IPS DF 19.7 (cell line): ENCODE measurements at regions not wholly inside any gene's neighbourhood (a gene's known extent, or its start where the extent isn't known, plus 50 kb on each side); places are given as distances from the start of the nearest gene placed in this dataset.

Experiments used
- DNase-seq: peaks from one replicate; pipeline ENCODE4 v3.0.0-alpha.2; 2013; ENCODE audit warnings: low read depth, low spot score

GRCh38 chr11:107221748-107222285, 203.5 kb upstream of the GUCY1A2 start:
- DNase-seq = no peak

- DNase-seq = no peak
Measured at GRCh38 chr11:107218123-107219013, 200.1 kb upstream of the GUCY1A2 start.

GRCh38 chr11:107217444-107217843, 199.2 kb upstream of the GUCY1A2 start:
- no peak for DNase-seq

- no peak for DNase-seq
Measured at GRCh38 chr11:107215010-107215409, 196.7 kb upstream of the GUCY1A2 start.

DNA sequence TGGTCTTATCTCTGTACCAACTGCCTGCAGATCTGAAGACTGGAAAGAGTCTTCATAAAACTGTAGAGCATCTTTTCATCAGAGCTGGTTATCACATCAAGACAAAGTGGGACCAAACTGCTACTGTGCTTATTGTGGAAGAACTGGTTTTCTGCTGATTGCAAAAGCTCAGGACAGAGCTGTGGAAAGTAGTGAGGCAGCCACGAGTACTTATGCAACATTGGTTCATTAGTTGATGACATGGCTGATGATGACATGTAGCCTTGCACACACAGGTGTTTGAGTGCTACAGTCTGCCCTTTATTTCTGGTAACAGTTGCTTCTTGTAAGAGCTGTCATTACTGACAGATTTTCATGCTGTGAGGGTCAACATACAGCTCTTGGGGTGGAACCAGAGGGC, 185.4 kb upstream of the GUCY1A2 start:
- no peak for DNase-seq

DNA sequence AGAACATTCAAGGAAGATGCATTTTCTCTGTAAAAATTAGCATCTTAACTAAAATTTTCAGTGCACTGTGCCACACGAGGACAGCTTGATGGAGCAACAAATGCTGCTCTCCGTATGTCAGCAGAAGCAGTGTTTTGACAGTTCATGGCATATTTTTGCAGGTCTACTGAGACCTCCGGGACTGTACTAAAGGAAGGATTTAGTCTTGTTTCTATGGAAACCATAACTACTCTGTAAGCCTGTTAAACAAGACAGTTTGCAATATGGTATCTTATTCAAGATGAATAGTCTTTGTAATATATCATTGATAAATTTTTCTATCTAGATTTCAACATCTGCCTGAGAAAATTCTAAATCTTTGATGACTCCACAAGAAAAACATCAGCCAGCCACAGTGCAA, 184.0 kb upstream of the GUCY1A2 start:
- no peak for DNase-seq

DNA sequence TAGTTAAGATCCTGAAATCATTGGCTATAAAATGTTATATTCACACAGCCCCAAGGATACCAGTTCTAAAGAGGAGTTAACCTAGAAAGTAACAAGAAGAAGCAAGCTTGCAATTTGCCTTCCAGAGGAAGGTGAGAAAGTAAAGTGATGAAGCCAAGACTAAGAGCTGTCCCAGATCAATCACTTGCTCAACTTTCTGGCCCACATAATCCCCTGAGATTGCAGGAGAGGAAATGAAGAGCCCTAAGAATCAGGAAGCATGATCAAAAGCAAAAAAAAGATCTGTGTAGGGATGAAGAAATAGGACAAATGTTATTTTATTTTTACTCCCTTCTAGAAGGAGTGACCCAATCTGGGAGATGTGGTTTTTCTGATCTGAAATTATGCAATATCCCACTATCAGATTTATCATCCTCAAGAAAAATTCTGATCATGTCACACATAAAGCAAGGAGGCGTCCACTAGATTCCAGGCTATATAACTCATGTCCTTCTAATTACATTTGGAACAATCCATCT, 180.3 kb upstream of the GUCY1A2 start:
- DNase-seq = no peak

- no peak for DNase-seq
Measured at GRCh38 chr11:107197932-107198331, 179.7 kb upstream of the GUCY1A2 start.

- no peak for DNase-seq
Measured at GRCh38 chr11:107196732-107197131, 178.5 kb upstream of the GUCY1A2 start.

- no peak for DNase-seq
Measured at GRCh38 chr11:107184986-107185385, 166.7 kb upstream of the GUCY1A2 start.

- no peak for DNase-seq
Measured at GRCh38 chr11:107183953-107184352, 165.7 kb upstream of the GUCY1A2 start.

DNA sequence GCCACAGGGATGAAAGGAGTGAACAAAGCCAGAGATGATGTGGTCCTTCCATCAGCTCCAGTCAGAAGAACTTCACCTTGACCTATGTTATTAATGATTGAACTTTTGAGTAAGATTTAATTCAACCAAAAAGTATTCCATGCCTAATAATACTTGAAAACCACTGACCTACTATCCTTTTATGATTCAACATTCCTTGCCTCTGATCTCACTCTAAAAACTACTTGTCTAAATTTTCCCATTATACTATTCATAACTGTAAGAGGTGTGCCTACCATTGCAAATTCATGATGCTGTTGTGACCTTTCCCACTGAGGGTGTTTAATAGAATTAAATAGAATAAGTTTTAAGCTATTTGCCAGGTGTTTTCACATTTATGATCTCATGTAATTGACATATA, 164.7 kb upstream of the GUCY1A2 start:
- DNase-seq = no peak

- DNase-seq = no peak
Measured at GRCh38 chr11:107180236-107180635, 162.0 kb upstream of the GUCY1A2 start.

DNA sequence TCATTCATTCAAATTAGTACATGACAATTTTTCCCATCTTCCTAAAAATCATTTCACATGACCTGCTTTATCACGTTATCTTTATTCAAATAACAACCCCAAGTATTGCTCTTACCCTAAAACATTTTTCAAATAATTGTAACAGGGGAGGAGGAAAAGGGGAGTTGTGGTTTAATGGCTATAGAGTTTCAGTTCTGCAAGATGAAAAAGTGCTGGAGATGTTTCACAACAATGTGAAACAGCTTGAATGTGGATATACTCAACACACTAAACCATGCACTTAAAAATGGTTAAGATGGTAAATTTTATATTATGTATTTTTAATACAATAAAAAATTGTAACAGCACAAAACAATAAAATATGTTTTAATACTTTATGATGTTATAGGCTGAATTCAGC, 161.6 kb upstream of the GUCY1A2 start:
- DNase-seq = no peak

- DNase-seq = no peak
Measured at GRCh38 chr11:107177106-107177477, 158.8 kb upstream of the GUCY1A2 start.

GRCh38 chr11:107176148-107177105, 158.2 kb upstream of the GUCY1A2 start:
- no peak for DNase-seq

GRCh38 chr11:107174856-107175255, 156.6 kb upstream of the GUCY1A2 start:
- no peak for DNase-seq

GRCh38 chr11:107172996-107173395, 154.7 kb upstream of the GUCY1A2 start:
- DNase-seq = no peak

DNA sequence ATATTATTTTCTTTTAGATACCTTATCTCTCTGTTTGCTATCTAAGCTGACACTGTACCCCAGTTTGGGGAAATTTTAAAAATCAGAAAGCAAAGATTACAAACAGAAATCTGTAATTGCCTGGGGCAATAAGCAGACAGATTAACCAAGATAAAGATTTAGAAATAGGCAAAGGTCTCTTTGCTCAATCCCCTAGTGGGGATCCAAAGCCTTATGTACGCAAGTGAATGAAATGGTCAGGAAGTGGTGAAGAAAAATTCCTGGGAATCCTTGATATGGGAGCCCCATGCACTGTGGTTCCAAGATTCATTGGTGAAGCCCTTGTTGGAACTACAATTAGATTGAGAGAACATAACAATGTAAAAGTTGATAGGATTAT, 139.5 kb upstream of the GUCY1A2 start:
- no peak for DNase-seq

DNA sequence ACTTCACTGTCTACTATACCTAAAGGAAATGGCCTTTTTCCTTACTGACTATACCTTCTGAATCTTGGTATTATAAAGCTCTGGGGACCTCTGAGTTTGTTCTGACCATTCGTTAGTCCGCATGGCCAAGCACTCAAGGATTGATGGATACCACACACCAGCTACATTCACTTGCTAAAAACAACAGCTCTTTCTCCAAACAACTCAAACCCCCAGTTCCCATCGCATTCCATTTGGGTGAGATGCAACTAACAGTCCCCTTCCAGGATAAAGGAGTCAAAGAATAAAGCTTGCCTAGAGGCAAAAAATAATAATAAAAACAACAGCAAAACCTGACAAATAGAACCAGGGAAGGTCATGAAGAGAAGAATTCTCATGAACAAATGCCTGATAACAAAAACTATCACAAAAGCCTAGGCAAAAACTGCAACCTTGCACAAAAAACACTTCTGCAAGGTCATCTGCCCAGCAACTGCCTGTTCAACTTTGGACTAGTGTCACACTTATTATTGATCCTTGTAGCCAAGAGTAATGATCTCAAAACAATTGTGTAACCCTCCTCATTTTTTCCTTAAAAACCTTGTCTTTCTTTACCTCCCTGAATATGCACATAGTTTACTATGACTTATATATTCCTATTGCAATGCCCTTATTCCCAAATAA, 139.0 kb upstream of the GUCY1A2 start:
- DNase-seq = peak; percentile 28

- DNase-seq = no peak
Measured at GRCh38 chr11:107151579-107151978, 133.3 kb upstream of the GUCY1A2 start.

DNA sequence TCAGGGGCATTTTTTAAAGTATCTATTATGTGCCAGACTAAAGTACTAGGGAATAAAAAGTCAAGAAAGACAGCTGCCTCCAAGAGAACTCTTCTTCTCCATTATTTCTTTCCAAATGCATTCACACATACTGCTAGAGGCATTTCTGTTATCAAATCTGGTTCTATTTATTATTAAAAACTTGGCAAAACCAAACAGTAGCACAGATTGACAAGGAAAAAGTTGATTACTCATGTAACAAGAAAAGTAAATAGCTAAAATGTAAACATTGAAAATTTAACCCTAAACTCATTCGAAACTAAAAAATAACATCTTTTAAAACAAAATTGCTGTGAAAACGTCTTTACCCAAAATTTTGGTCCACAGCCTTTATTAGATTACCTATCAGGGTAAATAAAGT, 132.9 kb upstream of the GUCY1A2 start:
- DNase-seq = no peak
